Uterus (tissue), 3 donors: ENCODE measurements at regions not wholly inside any gene's neighbourhood (a gene's known extent, or its start where the extent isn't known, plus 50 kb on each side); places are given as distances from the start of the nearest gene placed in this dataset.

ENCODE experiments used
- DNase-seq, 2 donors: peaks; one replicate each; pipeline ENCODE4 v3.0.0-alpha.2; 2019 to 2020
- H3K27ac ChIP-seq, 2 donors: fragments of 200-600 bp; sonication (generic); 1 replicate in 1 of 2; 2 replicates in 1 of 2; pipeline ENCODE4 v1.5.1; 2016 to 2018
- H3K27me3 ChIP-seq, 2 donors: fragments of 200-600 bp; sonication (generic); one replicate each; pipeline ENCODE4 v1.5.1; 2018 to 2019; ENCODE audit warnings: control low read depth in 1 of 2
- H3K36me3 ChIP-seq, 2 donors: fragments of 200-600 bp; sonication (generic); one replicate each; pipeline ENCODE4 v1.5.1; 2019; ENCODE audit warnings: control low read depth in 1 of 2
- H3K4me1 ChIP-seq, 2 donors: fragments of 200-600 bp; sonication (generic); one replicate each; pipeline ENCODE4 v1.5.1; 2018 to 2019; ENCODE audit warnings: control low read depth in 1 of 2
- H3K4me3 ChIP-seq, 2 donors: fragments of 200-600 bp; sonication (generic); 1 replicate in 1 of 2; 2 replicates in 1 of 2; pipeline ENCODE4 v1.5.1; 2018 to 2019; ENCODE audit warnings: mild to moderate bottlenecking in 1 of 2
- H3K9me3 ChIP-seq, 2 donors: fragments of 200-600 bp; sonication (generic); one replicate each; pipeline ENCODE4 v1.5.1; 2019; ENCODE audit warnings: control low read depth in 1 of 2
- POLR2A ChIP-seq, 2 donors: fragments of 450-650 bp; IDR thresholded peaks; one replicate each; pipeline ENCODE4 v1.6.1; 2016; ENCODE audit warnings: antibody characterized with exemption in 2 of 2, mild to moderate bottlenecking in 1 of 2, moderate library complexity in 1 of 2
- intact Hi-C: fragments of 100-400 bp; cut with DNase I; formaldehyde crosslinking; loops from one replicate; pipeline ENCODE4 v1.15.1; 2023; ENCODE audit warnings: low total_unique reads
- TF ChIP-seq, protein P1 (sequence below), 4 experiments: fragments of 200-600 bp in 2 of 4; fragments of 450-650 bp in 2 of 4; sonication (generic) in 2 of 4; IDR thresholded peaks; one replicate each; pipeline ENCODE4 v1.5.1; 2016 to 2019; ENCODE audit warnings: antibody characterized with exemption in 4 of 4, mild to moderate bottlenecking in 2 of 4, moderate library complexity in 1 of 4
- donor health status: DM: yes; HTN: yes; CAD: no.

GRCh38 chr9:38141746-38142591 is 72.9 kb upstream of the SHB start:
- no peaks in the 10 kb centered on the region for H3K36me3 ChIP-seq
- intact Hi-C loops = no loop called here

DNA sequence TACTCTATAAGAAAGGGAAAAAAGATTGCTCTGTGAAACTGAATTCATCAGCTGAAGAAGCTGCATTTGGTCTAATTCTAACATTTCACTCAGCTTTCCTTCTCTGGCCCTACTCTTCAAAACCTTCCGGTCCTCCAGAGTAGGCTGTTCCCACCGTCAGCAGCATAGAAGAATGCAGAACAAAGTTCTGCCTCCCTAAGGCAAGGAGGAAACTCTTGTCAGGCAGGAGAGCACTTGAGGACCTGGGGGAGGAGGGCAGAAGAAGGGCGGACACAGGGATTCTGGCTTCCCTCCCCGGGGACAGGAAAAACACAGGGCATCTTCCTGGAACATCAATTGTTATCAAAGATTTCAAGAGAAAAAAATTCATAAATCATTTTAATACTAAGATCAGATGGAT is 69.2 kb upstream of the SHB start:
- DNase-seq = no peak
- no peak overlapping the region for H3K27ac ChIP-seq
- intact Hi-C loops = no loop called here
- no peaks in the 10 kb centered on the region for H3K9me3 ChIP-seq
- no peak overlapping the region for H3K4me3 ChIP-seq
- peaks cover 0 to 7% of the 10 kb centered on the region in 2 donors for H3K4me1 ChIP-seq
- no peaks in the 10 kb centered on the region for H3K27me3 ChIP-seq
- H3K36me3 ChIP-seq = no peaks in the 10 kb centered on the region
- no peak for TF ChIP-seq POLR2A (IDR thresholded peaks at IDR 0.05)

More at GRCh38 chr9:38141746-38142591, 72.9 kb upstream of the SHB start:
- H3K27ac ChIP-seq = peak overlapping the region in 1 of 2 donors; percentile 30
- H3K27me3 ChIP-seq = no peaks in the 10 kb centered on the region
- DNase-seq = no peak
- H3K4me1 ChIP-seq = peaks cover 0 to 7% of the 10 kb centered on the region in 2 donors
- TF ChIP-seq, protein P1, sequence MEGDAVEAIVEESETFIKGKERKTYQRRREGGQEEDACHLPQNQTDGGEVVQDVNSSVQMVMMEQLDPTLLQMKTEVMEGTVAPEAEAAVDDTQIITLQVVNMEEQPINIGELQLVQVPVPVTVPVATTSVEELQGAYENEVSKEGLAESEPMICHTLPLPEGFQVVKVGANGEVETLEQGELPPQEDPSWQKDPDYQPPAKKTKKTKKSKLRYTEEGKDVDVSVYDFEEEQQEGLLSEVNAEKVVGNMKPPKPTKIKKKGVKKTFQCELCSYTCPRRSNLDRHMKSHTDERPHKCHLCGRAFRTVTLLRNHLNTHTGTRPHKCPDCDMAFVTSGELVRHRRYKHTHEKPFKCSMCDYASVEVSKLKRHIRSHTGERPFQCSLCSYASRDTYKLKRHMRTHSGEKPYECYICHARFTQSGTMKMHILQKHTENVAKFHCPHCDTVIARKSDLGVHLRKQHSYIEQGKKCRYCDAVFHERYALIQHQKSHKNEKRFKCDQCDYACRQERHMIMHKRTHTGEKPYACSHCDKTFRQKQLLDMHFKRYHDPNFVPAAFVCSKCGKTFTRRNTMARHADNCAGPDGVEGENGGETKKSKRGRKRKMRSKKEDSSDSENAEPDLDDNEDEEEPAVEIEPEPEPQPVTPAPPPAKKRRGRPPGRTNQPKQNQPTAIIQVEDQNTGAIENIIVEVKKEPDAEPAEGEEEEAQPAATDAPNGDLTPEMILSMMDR (IDR thresholded peaks at IDR 0.05) = no peak
- TF ChIP-seq POLR2A (IDR thresholded peaks at IDR 0.05) = no peak
- H3K4me3 ChIP-seq = no peak overlapping the region
- no peaks in the 10 kb centered on the region for H3K9me3 ChIP-seq

DNA sequence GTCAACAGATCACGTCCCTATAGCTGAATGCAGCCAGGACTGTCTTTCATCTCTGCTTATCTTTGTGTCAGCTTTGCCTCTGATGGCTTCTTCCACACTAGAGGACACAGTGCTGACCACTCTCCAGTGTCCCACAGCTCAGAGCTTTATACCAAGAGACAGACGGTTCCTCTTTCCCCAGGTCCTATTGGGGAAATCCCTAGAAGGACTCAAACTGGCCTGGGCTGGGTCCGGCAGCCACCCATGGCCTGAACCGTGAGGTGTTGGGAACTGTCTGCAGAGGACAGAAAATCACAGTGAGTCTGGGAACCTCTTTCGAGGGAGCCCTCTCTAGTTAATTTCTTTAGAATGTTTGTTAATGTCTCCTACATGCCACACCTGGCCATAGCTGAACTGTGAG is 68.3 kb upstream of the SHB start:
- Histone ChIP-seq H3K4me1 (peaks cover 0 to 7% of the 10 kb centered on the region in 2 donors), H3K27me3 (no peaks in the 10 kb centered on the region), H3K27ac (no peak overlapping the region), H3K36me3 (no peaks in the 10 kb centered on the region), H3K9me3 (no peaks in the 10 kb centered on the region), H3K4me3 (no peak overlapping the region)
- no peak for DNase-seq
- intact Hi-C loops = no loop called here
- TF ChIP-seq, protein P1 (IDR thresholded peaks at IDR 0.05) = no peak
- TF ChIP-seq POLR2A (IDR thresholded peaks at IDR 0.05) = no peak

DNA sequence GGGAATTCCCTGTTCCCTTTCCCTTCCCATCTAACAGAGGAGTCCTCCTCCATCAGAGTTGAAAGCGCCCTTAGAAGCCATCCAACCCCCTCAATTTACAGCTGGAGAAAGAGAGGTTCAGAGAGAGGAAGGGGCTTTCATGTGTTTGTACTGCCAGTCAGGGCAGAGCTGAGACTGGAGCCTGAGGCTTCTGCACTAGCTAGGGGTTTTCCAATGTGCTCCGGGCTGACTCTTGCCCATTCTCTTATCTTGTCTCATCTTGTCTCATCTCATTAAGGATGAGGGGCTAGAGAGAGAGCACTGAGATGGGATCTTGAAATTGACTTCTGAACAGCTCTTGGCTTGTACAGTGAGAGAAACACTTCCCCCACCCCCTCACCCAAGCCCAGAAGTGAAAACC is 67.4 kb upstream of the SHB start:
- intact Hi-C loops = no loop called here

DNA sequence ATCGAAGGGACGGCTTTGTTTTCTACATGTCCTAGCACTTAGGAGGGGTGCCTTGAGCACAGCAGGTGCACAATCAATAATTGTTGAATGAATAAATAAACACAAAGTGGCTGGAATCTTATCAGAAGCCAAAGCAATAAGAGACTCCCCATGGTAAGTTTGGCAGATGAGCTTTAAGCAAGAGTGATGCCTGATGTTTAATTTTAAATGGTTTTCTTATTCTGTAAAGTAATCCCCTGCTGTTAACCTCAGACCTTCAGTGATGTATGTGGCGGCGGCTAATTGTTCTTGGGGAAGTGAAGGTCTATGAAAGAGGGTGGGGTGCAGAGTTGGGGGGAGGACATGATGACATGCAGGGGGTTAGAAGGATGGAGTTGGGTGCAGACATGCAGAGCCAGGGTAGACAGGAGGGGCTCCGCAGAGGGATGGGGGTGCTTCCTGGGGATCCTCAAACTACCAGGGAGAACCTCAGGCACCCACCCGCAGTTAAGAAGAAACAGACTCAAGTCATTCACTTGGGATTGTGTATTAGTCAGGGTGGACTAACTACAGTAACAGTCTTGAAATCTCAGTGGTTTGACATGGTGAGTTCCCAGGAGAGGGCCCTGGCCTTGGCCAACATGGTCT is 65.7 kb upstream of the SHB start:
- intact Hi-C loops = no loop called here
- Histone ChIP-seq H3K4me3 (no peak overlapping the region), H3K4me1 (no peaks in the 10 kb centered on the region), H3K27me3 (no peaks in the 10 kb centered on the region), H3K27ac (no peak overlapping the region), H3K9me3 (no peaks in the 10 kb centered on the region), H3K36me3 (no peaks in the 10 kb centered on the region)
- TF ChIP-seq, protein P1 (IDR thresholded peaks at IDR 0.05) = no peak
- TF ChIP-seq POLR2A (IDR thresholded peaks at IDR 0.05) = no peak
- DNase-seq = no peak

More for the DNA sequence above, 67.4 kb upstream of the SHB start:
- Histone ChIP-seq H3K36me3 (no peaks in the 10 kb centered on the region), H3K4me3 (no peak overlapping the region), H3K9me3 (no peaks in the 10 kb centered on the region), H3K4me1 (peaks cover 0 to 2% of the 10 kb centered on the region in 2 donors), H3K27ac (no peak overlapping the region), H3K27me3 (no peaks in the 10 kb centered on the region)
- DNase-seq = no peak
- TF ChIP-seq POLR2A (IDR thresholded peaks at IDR 0.05) = no peak
- TF ChIP-seq, protein P1 (IDR thresholded peaks at IDR 0.05) = no peak
